Ectodermal cell (in vitro differentiated cells): ENCODE measurements at regions not wholly inside any gene's neighbourhood (a gene's known extent, or its start where the extent isn't known, plus 50 kb on each side); places are given as distances from the start of the nearest gene placed in this dataset.
A peak's percentile ranks its signal among the peaks of the same experiment; 100 is the strongest.

Experiments
- H3K27ac ChIP-seq: 2 replicates; pipeline ENCODE4 v1.7.0; 2013; ENCODE audit warnings: mild to moderate bottlenecking, low read depth, low read length; ENCODE audit not compliant: insufficient read depth, poor library complexity, severe bottlenecking
- H3K27me3 ChIP-seq: 2 replicates; pipeline ENCODE4 v1.7.0; 2013; ENCODE audit warnings: mild to moderate bottlenecking, low read length; ENCODE audit not compliant: insufficient read depth, control insufficient read depth, poor library complexity, severe bottlenecking
- H3K36me3 ChIP-seq: one replicate; pipeline ENCODE4 v1.7.0; 2013; ENCODE audit warnings: low read length; ENCODE audit not compliant: control insufficient read depth, insufficient read depth
- H3K4me1 ChIP-seq: one replicate; pipeline ENCODE4 v1.7.0; 2013; ENCODE audit warnings: low read length; ENCODE audit not compliant: control insufficient read depth, insufficient read depth
- H3K4me3 ChIP-seq: 2 replicates; pipeline ENCODE4 v1.7.0; 2013; ENCODE audit warnings: low read depth, low read length, control low read depth; ENCODE audit not compliant: insufficient read depth
- H3K9me3 ChIP-seq: 2 replicates; pipeline ENCODE4 v1.7.0; 2013; ENCODE audit warnings: mild to moderate bottlenecking, low read length, moderate library complexity; ENCODE audit not compliant: control insufficient read depth
- WGBS, 2 experiments: methylation state at CpG; one replicate each; pipeline ENCODE4 v1.1.7; 2013; ENCODE audit warnings: missing lambda C conversion rate in 2 of 2; 5-methylcytosine and 5-hydroxymethylcytosine counted together

GRCh38 chr5:67267512-67268216 lies 71.1 kb upstream of the CD180 start:
- WGBS, 2 experiments = 83 to 85% methylated on average over 7 of the region's 7 CpGs
- no peaks in the 10 kb centered on the region for H3K36me3 ChIP-seq
- no peak overlapping the region for H3K4me3 ChIP-seq
- H3K4me1 ChIP-seq = peaks cover 8% of the 10 kb centered on the region
- H3K9me3 ChIP-seq = no peaks in the 10 kb centered on the region
- H3K27me3 ChIP-seq = no peaks in the 10 kb centered on the region
- peak overlapping the region; percentile 80 for H3K27ac ChIP-seq

GRCh38 chr5:67266654-67267350 lies 70.2 kb upstream of the CD180 start:
- Histone ChIP-seq H3K27ac (no peak overlapping the region), H3K4me1 (peaks cover 8% of the 10 kb centered on the region), H3K4me3 (no peak overlapping the region), H3K9me3 (no peaks in the 10 kb centered on the region), H3K27me3 (no peaks in the 10 kb centered on the region), H3K36me3 (no peaks in the 10 kb centered on the region)
- 95% methylated on average over 4 of the region's 6 CpGs for WGBS, 2 experiments

GRCh38 chr5:67265951-67266350 lies 69.4 kb upstream of the CD180 start:
- Histone ChIP-seq H3K4me1 (peaks cover 8% of the 10 kb centered on the region), H3K27ac (no peak overlapping the region), H3K36me3 (no peaks in the 10 kb centered on the region), H3K4me3 (no peak overlapping the region), H3K27me3 (no peaks in the 10 kb centered on the region), H3K9me3 (no peaks in the 10 kb centered on the region)
- 89 to 91% methylated on average over 1 of the region's 1 CpG for WGBS, 2 experiments

- 86% methylated on average over 4 of the region's 4 CpGs for WGBS, 2 experiments
- Histone ChIP-seq H3K9me3 (no peaks in the 10 kb centered on the region), H3K27me3 (no peaks in the 10 kb centered on the region), H3K27ac (no peak overlapping the region), H3K36me3 (no peaks in the 10 kb centered on the region), H3K4me3 (no peak overlapping the region), H3K4me1 (peaks cover 3% of the 10 kb centered on the region)
Observed at GRCh38 chr5:67263656-67264408, 67.2 kb upstream of the CD180 start.

- Histone ChIP-seq H3K9me3 (no peaks in the 10 kb centered on the region), H3K4me3 (no peak overlapping the region), H3K27ac (no peak overlapping the region), H3K27me3 (no peaks in the 10 kb centered on the region), H3K4me1 (no peaks in the 10 kb centered on the region), H3K36me3 (no peaks in the 10 kb centered on the region)
Observed at GRCh38 chr5:67262956-67263355, 66.4 kb upstream of the CD180 start.

GRCh38 chr5:67262206-67262605 lies 65.6 kb upstream of the CD180 start:
- no peak overlapping the region for H3K4me3 ChIP-seq
- H3K9me3 ChIP-seq = no peaks in the 10 kb centered on the region
- H3K36me3 ChIP-seq = no peaks in the 10 kb centered on the region
- no peaks in the 10 kb centered on the region for H3K27me3 ChIP-seq
- 82 to 86% methylated on average over 5 of the region's 5 CpGs for WGBS, 2 experiments
- H3K4me1 ChIP-seq = no peaks in the 10 kb centered on the region
- H3K27ac ChIP-seq = no peak overlapping the region

- H3K4me1 ChIP-seq = no peaks in the 10 kb centered on the region
- no peaks in the 10 kb centered on the region for H3K36me3 ChIP-seq
- H3K27me3 ChIP-seq = no peaks in the 10 kb centered on the region
- no peak overlapping the region for H3K4me3 ChIP-seq
- WGBS, 2 experiments = 94 to 95% methylated on average over 5 of the region's 5 CpGs
- no peaks in the 10 kb centered on the region for H3K9me3 ChIP-seq
- no peak overlapping the region for H3K27ac ChIP-seq
Observed at GRCh38 chr5:67259548-67260215, 63.1 kb upstream of the CD180 start.

GRCh38 chr5:67257500-67257899 lies 60.9 kb upstream of the CD180 start:
- 95 to 100% methylated on average over 1 to 2 of the region's 2 CpGs for WGBS, 2 experiments
- H3K4me3 ChIP-seq = no peak overlapping the region
- no peak overlapping the region for H3K27ac ChIP-seq
- H3K36me3 ChIP-seq = no peaks in the 10 kb centered on the region
- H3K4me1 ChIP-seq = no peaks in the 10 kb centered on the region
- no peaks in the 10 kb centered on the region for H3K9me3 ChIP-seq
- H3K27me3 ChIP-seq = no peaks in the 10 kb centered on the region

- Histone ChIP-seq H3K4me3 (no peak overlapping the region), H3K9me3 (no peaks in the 10 kb centered on the region), H3K4me1 (no peaks in the 10 kb centered on the region), H3K27me3 (no peaks in the 10 kb centered on the region), H3K27ac (no peak overlapping the region), H3K36me3 (no peaks in the 10 kb centered on the region)
- 92 to 93% methylated on average over 1 of the region's 1 CpG for WGBS, 2 experiments
Observed at GRCh38 chr5:67257077-67257476, 60.5 kb upstream of the CD180 start.

GRCh38 chr5:67255881-67256280 lies 59.3 kb upstream of the CD180 start:
- Histone ChIP-seq H3K4me1 (no peaks in the 10 kb centered on the region), H3K27me3 (no peaks in the 10 kb centered on the region), H3K4me3 (no peak overlapping the region), H3K36me3 (no peaks in the 10 kb centered on the region), H3K27ac (no peak overlapping the region), H3K9me3 (no peaks in the 10 kb centered on the region)
- 93 to 100% methylated on average over 1 of the region's 1 CpG for WGBS, 2 experiments
